GM20000 (cell line): ENCODE measurements at regions not wholly inside any gene's neighbourhood (a gene's known extent, or its start where the extent isn't known, plus 50 kb on each side); places are given as distances from the start of the nearest gene placed in this dataset.

Source experiments
- DNase-seq: peaks from one replicate; pipeline ENCODE4 v3.0.0; 2012; ENCODE audit warnings: low spot score
- CTCF ChIP-seq: IDR thresholded peaks from 2 replicates; pipeline ENCODE4 v1.5.1; 2012; ENCODE audit warnings: mild to moderate bottlenecking, control low read depth; ENCODE audit errors: extremely low read depth, missing control alignments

- peak; percentile 27 for DNase-seq
Measured at GRCh38 chr3:27630885-27631284, 91.2 kb downstream of the EOMES start.

GRCh38 chr3:27629366-27629765 lies 92.8 kb downstream of the EOMES start:
- TF ChIP-seq CTCF: no peak
- DNase-seq: no peak

More at GRCh38 chr3:27630885-27631284, 91.2 kb downstream of the EOMES start:
- no peak for TF ChIP-seq CTCF

- DNase-seq: no peak
- no peak for TF ChIP-seq CTCF
Measured at GRCh38 chr3:27628026-27628750, 93.9 kb downstream of the EOMES start.

GRCh38 chr3:27626596-27627118 lies 95.5 kb downstream of the EOMES start:
- DNase-seq: no peak
- TF ChIP-seq CTCF: no peak

GRCh38 chr3:27625864-27626263 lies 96.3 kb downstream of the EOMES start:
- TF ChIP-seq CTCF: no peak
- DNase-seq: no peak

GRCh38 chr3:27623085-27623753 lies 98.9 kb downstream of the EOMES start:
- no peak for DNase-seq
- no peak for TF ChIP-seq CTCF

GRCh38 chr3:27617552-27617951 lies 104.6 kb downstream of the EOMES start:
- no peak for TF ChIP-seq CTCF
- DNase-seq: no peak
